Neural cell (in vitro differentiated cells): ENCODE measurements at regions not wholly inside any gene's neighbourhood (a gene's known extent, or its start where the extent isn't known, plus 50 kb on each side); places are given as distances from the start of the nearest gene placed in this dataset.

Experiments
- CTCF ChIP-seq: fragments of 450-650 bp; IDR thresholded peaks from 2 replicates; pipeline ENCODE4 v1.5.1; 2014; ENCODE audit warnings: antibody characterized with exemption, mild to moderate bottlenecking, moderate library complexity; ENCODE audit not compliant: poor library complexity, severe bottlenecking
- EP300 ChIP-seq: fragments of 450-650 bp; conservative IDR thresholded peaks from 2 replicates; pipeline ENCODE4 v1.6.1; 2014; ENCODE audit warnings: antibody characterized with exemption, mild to moderate bottlenecking, moderate library complexity; ENCODE audit not compliant: poor library complexity, severe bottlenecking
- EZH2 ChIP-seq: fragments of 200-600, 300-800 bp; shearing (Covaris generic), sonication (generic); IDR thresholded peaks from 2 replicates; pipeline ENCODE4 v1.6.1; 2014; ENCODE audit warnings: antibody characterized with exemption, low read length, borderline replicate concordance, mild to moderate bottlenecking; ENCODE audit not compliant: insufficient read depth, poor library complexity, severe bottlenecking
- POLR2AphosphoS5 ChIP-seq: IDR thresholded peaks from 2 replicates; pipeline ENCODE4 v1.6.1; 2012
- TAF1 ChIP-seq: IDR thresholded peaks from 2 replicates; pipeline ENCODE4 v1.6.1; 2012; ENCODE audit warnings: low read depth

- no peak for TF ChIP-seq CTCF
- TF ChIP-seq EZH2: no peak
- TF ChIP-seq POLR2AphosphoS5: no peak
- TF ChIP-seq TAF1: no peak
- no peak for TF ChIP-seq EP300
Measured at GRCh38 chr11:110979696-110980095, 265.8 kb upstream of the POU2AF2 start.
